PFSK-1 (cell line): ENCODE measurements at regions not wholly inside any gene's neighbourhood (a gene's known extent, or its start where the extent isn't known, plus 50 kb on each side); places are given as distances from the start of the nearest gene placed in this dataset.

Experiments
- FOXP2 ChIP-seq: optimal IDR thresholded peaks from 2 replicates; pipeline ENCODE3; 2011; ENCODE audit warnings: borderline replicate concordance, control low read depth, inconsistent platforms; ENCODE audit not compliant: insufficient read depth; ENCODE audit errors: extremely low read length, extremely low read depth
- POLR2AphosphoS5 ChIP-seq: IDR thresholded peaks from 2 replicates; pipeline ENCODE4 v1.6.1; 2012; ENCODE audit warnings: low read depth, mild to moderate bottlenecking, control low read depth, low read length, moderate library complexity
- SIN3A ChIP-seq: IDR thresholded peaks from 2 replicates; pipeline ENCODE4 v1.6.1; 2012; ENCODE audit warnings: mild to moderate bottlenecking, low read length, moderate library complexity, borderline replicate concordance; ENCODE audit not compliant: insufficient read depth
- TAF1 ChIP-seq: IDR thresholded peaks from 2 replicates; pipeline ENCODE4 v1.6.1; 2012; ENCODE audit warnings: low read length, control low read depth, borderline replicate concordance; ENCODE audit not compliant: insufficient read depth
- TF ChIP-seq, protein P1 (sequence below), 2 experiments: IDR thresholded peaks; 2 replicates each; pipeline versions ENCODE4 v1.6.1 to v1.8.0; 2011 to 2012; ENCODE audit warnings: low read depth in 2 of 2, low read length in 2 of 2, control low read depth in 1 of 2, inconsistent platforms in 1 of 2, mild to moderate bottlenecking in 1 of 2, moderate library complexity in 1 of 2; ENCODE audit not compliant: insufficient read depth in 1 of 2

GRCh38 chr15:56868170-56868569, 50.3 kb upstream of the TCF12 start:
- TF ChIP-seq SIN3A (no peak), POLR2AphosphoS5 (no peak), FOXP2 (no peak), TAF1 (no peak)
- TF ChIP-seq, protein P1, sequence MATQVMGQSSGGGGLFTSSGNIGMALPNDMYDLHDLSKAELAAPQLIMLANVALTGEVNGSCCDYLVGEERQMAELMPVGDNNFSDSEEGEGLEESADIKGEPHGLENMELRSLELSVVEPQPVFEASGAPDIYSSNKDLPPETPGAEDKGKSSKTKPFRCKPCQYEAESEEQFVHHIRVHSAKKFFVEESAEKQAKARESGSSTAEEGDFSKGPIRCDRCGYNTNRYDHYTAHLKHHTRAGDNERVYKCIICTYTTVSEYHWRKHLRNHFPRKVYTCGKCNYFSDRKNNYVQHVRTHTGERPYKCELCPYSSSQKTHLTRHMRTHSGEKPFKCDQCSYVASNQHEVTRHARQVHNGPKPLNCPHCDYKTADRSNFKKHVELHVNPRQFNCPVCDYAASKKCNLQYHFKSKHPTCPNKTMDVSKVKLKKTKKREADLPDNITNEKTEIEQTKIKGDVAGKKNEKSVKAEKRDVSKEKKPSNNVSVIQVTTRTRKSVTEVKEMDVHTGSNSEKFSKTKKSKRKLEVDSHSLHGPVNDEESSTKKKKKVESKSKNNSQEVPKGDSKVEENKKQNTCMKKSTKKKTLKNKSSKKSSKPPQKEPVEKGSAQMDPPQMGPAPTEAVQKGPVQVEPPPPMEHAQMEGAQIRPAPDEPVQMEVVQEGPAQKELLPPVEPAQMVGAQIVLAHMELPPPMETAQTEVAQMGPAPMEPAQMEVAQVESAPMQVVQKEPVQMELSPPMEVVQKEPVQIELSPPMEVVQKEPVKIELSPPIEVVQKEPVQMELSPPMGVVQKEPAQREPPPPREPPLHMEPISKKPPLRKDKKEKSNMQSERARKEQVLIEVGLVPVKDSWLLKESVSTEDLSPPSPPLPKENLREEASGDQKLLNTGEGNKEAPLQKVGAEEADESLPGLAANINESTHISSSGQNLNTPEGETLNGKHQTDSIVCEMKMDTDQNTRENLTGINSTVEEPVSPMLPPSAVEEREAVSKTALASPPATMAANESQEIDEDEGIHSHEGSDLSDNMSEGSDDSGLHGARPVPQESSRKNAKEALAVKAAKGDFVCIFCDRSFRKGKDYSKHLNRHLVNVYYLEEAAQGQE (IDR thresholded peaks at IDR 0.05; ENCODE audit: insufficient read depth in 1 of 2, low read depth in 2 of 2, low read length in 2 of 2): no peak

DNA sequence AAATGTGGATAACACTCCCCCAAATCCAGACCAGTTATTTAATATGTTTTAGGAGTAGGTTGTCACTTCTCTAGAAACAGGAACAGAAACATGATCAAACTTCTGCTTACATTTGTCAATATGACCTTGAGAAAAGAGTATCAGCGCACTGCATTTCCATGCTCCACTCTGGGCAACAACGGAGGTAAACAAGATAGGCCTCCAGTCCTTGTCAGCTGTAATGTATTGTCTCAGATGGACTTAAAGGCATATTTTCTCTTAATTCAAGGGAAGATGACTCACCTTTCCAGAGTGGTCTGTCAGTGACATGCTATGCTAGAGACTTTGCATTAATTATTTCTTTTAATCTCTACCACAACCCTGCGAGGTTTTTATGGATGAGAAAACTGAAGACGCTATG, 51.6 kb upstream of the TCF12 start:
- TF ChIP-seq SIN3A (no peak), TAF1 (no peak), POLR2AphosphoS5 (no peak), FOXP2 (no peak)
- TF ChIP-seq, protein P1 (IDR thresholded peaks at IDR 0.05; ENCODE audit: insufficient read depth in 1 of 2, low read depth in 2 of 2, low read length in 2 of 2): no peak

GRCh38 chr15:56857828-56858227, 60.6 kb upstream of the TCF12 start:
- TF ChIP-seq TAF1 (no peak), FOXP2 (no peak), SIN3A (no peak), POLR2AphosphoS5 (no peak)
- TF ChIP-seq, protein P1 (IDR thresholded peaks at IDR 0.05; ENCODE audit: insufficient read depth in 1 of 2, low read depth in 2 of 2, low read length in 2 of 2): no peak

- no peak for TF ChIP-seq SIN3A
Observed at GRCh38 chr15:56856934-56857333, 61.5 kb upstream of the TCF12 start.

DNA sequence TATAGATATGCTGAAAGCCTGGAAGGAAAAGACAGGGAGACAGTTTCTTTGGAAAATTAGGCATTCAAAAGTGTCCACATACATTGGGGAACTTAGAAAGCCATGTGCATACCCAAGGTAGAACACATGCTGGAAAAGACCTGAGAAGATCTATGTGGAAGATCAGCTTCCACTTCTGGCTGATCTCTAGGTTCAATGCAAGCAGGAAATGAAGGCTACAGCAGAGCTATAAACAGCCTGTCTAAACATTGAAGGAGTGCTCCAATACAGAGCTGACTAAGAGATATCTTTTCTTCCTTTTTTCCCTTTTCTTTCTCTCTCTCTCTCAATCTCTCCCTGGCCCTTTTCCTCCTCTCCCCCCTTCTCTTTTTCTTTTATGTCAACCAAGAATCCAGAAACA, 73.6 kb upstream of the TCF12 start:
- TF ChIP-seq SIN3A (no peak), POLR2AphosphoS5 (no peak), TAF1 (no peak)

- TF ChIP-seq FOXP2: no peak
- TF ChIP-seq, protein P1 (IDR thresholded peaks at IDR 0.05; ENCODE audit: insufficient read depth in 1 of 2, low read depth in 2 of 2, low read length in 2 of 2): no peak
- TF ChIP-seq POLR2AphosphoS5: no peak
- no peak for TF ChIP-seq TAF1
- TF ChIP-seq SIN3A: no peak
Observed at GRCh38 chr15:56844471-56844870, 74.0 kb upstream of the TCF12 start.
